ENCODE measurements at regions not wholly inside any gene's neighbourhood (a gene's known extent, or its start where the extent isn't known, plus 50 kb on each side); places are given as distances from the start of the nearest gene placed in this dataset.
A peak's percentile ranks its signal among the peaks of the same experiment; 100 is the strongest.
"Not testable (repeated sequence)": the region's sequence is repeated elsewhere in the genome, so short reads cannot be mapped to it uniquely, and the experiment has no call there.

DNA sequence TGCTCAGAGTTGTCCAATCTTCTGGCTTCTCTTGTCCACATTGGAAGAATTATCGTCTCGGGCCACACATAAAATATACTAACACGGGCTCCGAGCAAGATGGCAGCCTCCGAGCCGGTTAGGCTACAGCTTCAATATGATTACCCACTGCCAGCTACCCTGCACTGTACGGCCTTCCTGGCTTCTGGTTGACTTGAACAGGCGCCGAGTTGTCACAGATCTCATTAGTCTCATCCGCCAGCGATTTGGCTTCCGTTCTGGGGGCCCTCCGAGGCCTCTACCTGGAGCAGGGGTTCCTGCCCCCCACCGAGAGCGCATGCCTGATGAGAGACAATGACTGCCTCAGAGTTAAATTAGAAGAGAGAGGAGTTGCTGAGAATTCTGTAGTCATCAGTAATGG, 101.2 kb upstream of the NUDT6 start:
- CTCF ChIA-PET, result no interaction called here
- POLR2A ChIA-PET, result no interaction called here
- 97% methylated on average over 11 of the region's 15 CpGs for WGBS (ENCODE audit: insufficient coverage)

DNA sequence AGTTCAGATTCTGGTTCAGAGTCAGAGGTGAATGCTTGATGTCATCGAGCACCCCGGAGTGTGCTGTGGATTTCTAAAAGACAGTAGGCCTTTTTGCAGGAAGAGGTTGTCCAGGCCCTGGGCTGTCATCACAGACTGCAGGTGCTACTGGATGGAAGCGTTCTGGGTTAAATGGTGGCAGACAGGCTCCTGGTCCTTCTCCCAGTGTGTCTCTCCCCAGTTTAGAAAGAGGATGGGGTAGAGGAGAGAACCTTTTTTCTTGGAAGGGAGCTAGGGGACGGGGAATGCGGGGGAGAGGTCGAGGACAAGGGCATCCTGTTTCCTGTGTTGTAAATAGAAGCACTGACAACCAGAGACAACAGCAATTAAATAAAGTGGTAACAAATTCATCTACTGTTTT, 102.3 kb upstream of the NUDT6 start:
- Histone ChIP-seq H3K9me3 (ENCODE audit: control extremely low read depth in 1 of 5, control insufficient read depth in 4 of 5, insufficient read depth in 2 of 5, low read depth in 1 of 5, low read length in 4 of 5) (no peaks in the 10 kb centered on the region), H3K36me3 (ENCODE audit: control insufficient read depth in 4 of 4, insufficient read depth in 4 of 4, low read length in 3 of 4) (peaks cover 7 to 11% (median 8%) of the 10 kb centered on the region in 4 experiments), H3K27me3 (replicated peaks in 2 of 5; ENCODE audit: control insufficient read depth in 4 of 5, insufficient read depth in 5 of 5, low read length in 4 of 5) (no peaks in the 10 kb centered on the region), H3K4me3 (ENCODE audit: control insufficient read depth in 1 of 7, extremely low read depth in 1 of 7, insufficient read depth in 4 of 7, low read depth in 2 of 7, low read length in 6 of 7) (no peak overlapping the region), H3K27ac (ENCODE audit: insufficient read depth in 1 of 2, low read depth in 1 of 2, low read length in 2 of 2, poor library complexity in 1 of 2, severe bottlenecking in 2 of 2) (no peak overlapping the region), H3K4me1 (ENCODE audit: control extremely low read depth in 1 of 4, control insufficient read depth in 4 of 4, insufficient read depth in 4 of 4, low read length in 3 of 4) (peaks cover 0 to 6% (median 3%) of the 10 kb centered on the region in 4 experiments)
- CTCF ChIA-PET, result no interaction called here
- POLR2A ChIA-PET, result no interaction called here
- 60% methylated on average over 3 of the region's 6 CpGs for WGBS (ENCODE audit: insufficient coverage)
- DNase-seq, result no peak

More for the DNA sequence above, 101.2 kb upstream of the NUDT6 start:
- H3K36me3 ChIP-seq (ENCODE audit: control insufficient read depth in 4 of 4, insufficient read depth in 4 of 4, low read length in 3 of 4), result peaks cover 0 to 7% (median 3%) of the 10 kb centered on the region in 4 experiments
- no peaks in the 10 kb centered on the region for H3K9me3 ChIP-seq (ENCODE audit: control extremely low read depth in 1 of 5, control insufficient read depth in 4 of 5, insufficient read depth in 2 of 5, low read depth in 1 of 5, low read length in 4 of 5)
- no peak overlapping the region for H3K27ac ChIP-seq (ENCODE audit: insufficient read depth in 1 of 2, low read depth in 1 of 2, low read length in 2 of 2, poor library complexity in 1 of 2, severe bottlenecking in 2 of 2)
- DNase-seq, result no peak
- H3K4me1 ChIP-seq (ENCODE audit: control extremely low read depth in 1 of 4, control insufficient read depth in 4 of 4, insufficient read depth in 4 of 4, low read length in 3 of 4), result peaks cover 0 to 6% (median 3%) of the 10 kb centered on the region in 4 experiments
- H3K27me3 ChIP-seq (replicated peaks in 2 of 5; ENCODE audit: control insufficient read depth in 4 of 5, insufficient read depth in 5 of 5, low read length in 4 of 5), result no peaks in the 10 kb centered on the region
- no peak overlapping the region for H3K4me3 ChIP-seq (ENCODE audit: control insufficient read depth in 1 of 7, extremely low read depth in 1 of 7, insufficient read depth in 4 of 7, low read depth in 2 of 7, low read length in 6 of 7)

DNA sequence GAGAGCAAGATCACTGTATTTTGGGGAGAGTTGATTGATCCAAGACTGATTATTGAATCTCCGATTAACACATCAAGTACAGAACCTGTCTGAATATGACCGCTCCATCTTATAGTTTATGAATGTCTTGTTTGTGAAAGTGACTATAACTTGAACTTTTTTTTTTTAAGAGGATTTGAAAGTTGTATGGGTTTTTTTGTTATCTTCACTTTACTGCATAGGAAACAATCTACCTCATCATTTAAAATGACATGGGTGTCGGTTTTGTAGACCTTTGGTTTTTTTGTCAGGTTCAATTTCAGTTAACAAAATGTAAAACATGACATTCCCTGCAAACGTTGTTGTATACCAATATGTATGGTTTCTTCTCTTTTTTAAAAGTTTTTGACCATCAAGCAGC, 103.0 kb upstream of the NUDT6 start:
- Histone ChIP-seq H3K9me3 (ENCODE audit: control extremely low read depth in 1 of 5, control insufficient read depth in 4 of 5, insufficient read depth in 2 of 5, low read depth in 1 of 5, low read length in 4 of 5) (no peaks in the 10 kb centered on the region), H3K27me3 (replicated peaks in 2 of 5; ENCODE audit: control insufficient read depth in 4 of 5, insufficient read depth in 5 of 5, low read length in 4 of 5) (no peaks in the 10 kb centered on the region), H3K36me3 (ENCODE audit: control insufficient read depth in 4 of 4, insufficient read depth in 4 of 4, low read length in 3 of 4) (peaks cover 7 to 12% (median 8%) of the 10 kb centered on the region in 4 experiments), H3K4me1 (ENCODE audit: control extremely low read depth in 1 of 4, control insufficient read depth in 4 of 4, insufficient read depth in 4 of 4, low read length in 3 of 4) (peaks cover 0 to 6% (median 3%) of the 10 kb centered on the region in 4 experiments), H3K27ac (ENCODE audit: insufficient read depth in 1 of 2, low read depth in 1 of 2, low read length in 2 of 2, poor library complexity in 1 of 2, severe bottlenecking in 2 of 2) (no peak overlapping the region), H3K4me3 (ENCODE audit: control insufficient read depth in 1 of 7, extremely low read depth in 1 of 7, insufficient read depth in 4 of 7, low read depth in 2 of 7, low read length in 6 of 7) (no peak overlapping the region)
- WGBS (ENCODE audit: insufficient coverage), result 100% methylated on average over 2 of the region's 4 CpGs
- DNase-seq, result no peak
- POLR2A ChIA-PET, result no interaction called here
- CTCF ChIA-PET, result no interaction called here

DNA sequence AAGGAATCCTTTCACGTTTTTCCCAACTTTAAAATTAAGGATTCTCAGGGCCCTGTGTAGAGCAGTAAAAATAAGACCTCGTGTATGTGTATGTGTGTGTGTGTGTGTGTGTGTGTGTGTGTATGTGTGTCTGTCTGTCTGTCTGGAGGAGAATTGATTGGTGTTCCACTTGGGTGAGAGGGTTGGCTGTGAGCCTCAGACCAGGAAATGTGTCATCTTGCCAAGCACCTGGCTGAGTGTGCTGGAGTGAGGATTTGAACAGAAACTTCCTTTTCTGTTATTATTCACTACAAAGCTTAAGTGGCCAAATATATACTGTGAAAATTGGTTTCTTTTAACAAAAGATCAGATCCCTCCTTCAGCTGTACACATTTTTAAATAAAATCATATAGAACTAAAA, 103.6 kb upstream of the NUDT6 start:
- H3K27me3 ChIP-seq (replicated peaks in 2 of 5; ENCODE audit: control insufficient read depth in 4 of 5, insufficient read depth in 5 of 5, low read length in 4 of 5); POLR2A ChIA-PET; H3K4me1 ChIP-seq (ENCODE audit: control extremely low read depth in 1 of 4, control insufficient read depth in 4 of 4, insufficient read depth in 4 of 4, low read length in 3 of 4); H3K4me3 ChIP-seq (ENCODE audit: control insufficient read depth in 1 of 7, extremely low read depth in 1 of 7, insufficient read depth in 4 of 7, low read depth in 2 of 7, low read length in 6 of 7); CTCF ChIA-PET; H3K27ac ChIP-seq (ENCODE audit: insufficient read depth in 1 of 2, low read depth in 1 of 2, low read length in 2 of 2, poor library complexity in 1 of 2, severe bottlenecking in 2 of 2); H3K9me3 ChIP-seq (ENCODE audit: control extremely low read depth in 1 of 5, control insufficient read depth in 4 of 5, insufficient read depth in 2 of 5, low read depth in 1 of 5, low read length in 4 of 5): not testable (repeated sequence)
- H3K36me3 ChIP-seq (ENCODE audit: control insufficient read depth in 4 of 4, insufficient read depth in 4 of 4, low read length in 3 of 4), result peaks cover 7 to 12% (median 8%) of the 10 kb centered on the region in 4 experiments
- peak; percentile 13 to 81 (median 62) for DNase-seq
- 67% methylated on average over 1 of the region's 2 CpGs for WGBS (ENCODE audit: insufficient coverage)

DNA sequence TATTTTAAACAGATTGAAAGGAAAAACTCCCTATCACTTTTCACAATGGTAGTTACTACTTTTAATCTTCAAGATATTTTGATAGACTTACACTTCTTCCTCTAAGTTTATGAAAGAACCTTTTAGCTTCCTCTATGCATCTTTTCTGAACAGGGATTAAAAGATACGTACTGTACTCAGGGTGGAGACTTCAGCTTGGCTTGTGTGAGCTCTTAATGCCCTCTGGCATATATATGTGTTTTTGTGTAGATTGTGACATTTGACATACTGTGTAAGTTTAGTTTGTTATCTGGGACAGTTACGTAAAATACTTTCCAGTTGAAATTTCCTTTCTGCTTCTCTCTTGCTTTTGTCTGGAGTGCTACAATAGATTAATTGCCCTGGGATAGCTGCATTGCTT, 109.3 kb upstream of the NUDT6 start:
- Histone ChIP-seq H3K27ac (ENCODE audit: insufficient read depth in 1 of 2, low read depth in 1 of 2, low read length in 2 of 2, poor library complexity in 1 of 2, severe bottlenecking in 2 of 2) (no peak overlapping the region), H3K9me3 (ENCODE audit: control extremely low read depth in 1 of 5, control insufficient read depth in 4 of 5, insufficient read depth in 2 of 5, low read depth in 1 of 5, low read length in 4 of 5) (no peaks in the 10 kb centered on the region), H3K4me1 (ENCODE audit: control extremely low read depth in 1 of 4, control insufficient read depth in 4 of 4, insufficient read depth in 4 of 4, low read length in 3 of 4) (no peaks in the 10 kb centered on the region), H3K4me3 (ENCODE audit: control insufficient read depth in 1 of 7, extremely low read depth in 1 of 7, insufficient read depth in 4 of 7, low read depth in 2 of 7, low read length in 6 of 7) (no peak overlapping the region), H3K27me3 (replicated peaks in 2 of 5; ENCODE audit: control insufficient read depth in 4 of 5, insufficient read depth in 5 of 5, low read length in 4 of 5) (no peaks in the 10 kb centered on the region), H3K36me3 (ENCODE audit: control insufficient read depth in 4 of 4, insufficient read depth in 4 of 4, low read length in 3 of 4) (peaks cover 7 to 13% (median 8%) of the 10 kb centered on the region in 4 experiments)
- ChIA-PET CTCF (no interaction called here), POLR2A (no interaction called here)
- DNase-seq, result no peak
- 83% methylated on average over 2 of the region's 2 CpGs for WGBS (ENCODE audit: insufficient coverage)

DNA sequence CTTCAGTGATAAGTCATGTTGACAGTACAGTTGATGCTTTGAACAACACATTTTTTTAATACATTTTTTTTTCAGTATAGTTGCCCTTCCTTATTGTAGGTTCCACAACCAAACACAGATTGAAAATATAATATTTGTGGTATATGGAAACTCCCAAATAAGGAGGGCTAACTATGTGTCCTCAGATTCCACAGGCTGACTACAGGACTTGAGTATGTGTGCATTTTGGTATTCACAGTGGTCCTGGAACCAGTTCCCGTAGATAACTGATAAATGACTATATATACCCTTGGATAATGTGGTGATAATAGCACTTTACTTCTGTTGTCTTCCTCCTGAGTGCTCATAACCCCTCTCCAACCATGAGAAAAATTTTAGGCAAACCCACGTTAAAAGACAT, 111.6 kb upstream of the NUDT6 start:
- Histone ChIP-seq H3K27ac (ENCODE audit: insufficient read depth in 1 of 2, low read depth in 1 of 2, low read length in 2 of 2, poor library complexity in 1 of 2, severe bottlenecking in 2 of 2) (no peak overlapping the region), H3K9me3 (ENCODE audit: control extremely low read depth in 1 of 5, control insufficient read depth in 4 of 5, insufficient read depth in 2 of 5, low read depth in 1 of 5, low read length in 4 of 5) (no peaks in the 10 kb centered on the region), H3K36me3 (ENCODE audit: control insufficient read depth in 4 of 4, insufficient read depth in 4 of 4, low read length in 3 of 4) (peaks cover under 1 to 10% (median 6%) of the 10 kb centered on the region in 4 experiments), H3K4me1 (ENCODE audit: control extremely low read depth in 1 of 4, control insufficient read depth in 4 of 4, insufficient read depth in 4 of 4, low read length in 3 of 4) (peaks cover 0 to 4% (median 0%) of the 10 kb centered on the region in 4 experiments), H3K27me3 (replicated peaks in 2 of 5; ENCODE audit: control insufficient read depth in 4 of 5, insufficient read depth in 5 of 5, low read length in 4 of 5) (no peaks in the 10 kb centered on the region), H3K4me3 (ENCODE audit: control insufficient read depth in 1 of 7, extremely low read depth in 1 of 7, insufficient read depth in 4 of 7, low read depth in 2 of 7, low read length in 6 of 7) (no peak overlapping the region)
- ChIA-PET POLR2A (no interaction called here), CTCF (no interaction called here)
- 100% methylated on average over 1 of the region's 2 CpGs for WGBS (ENCODE audit: insufficient coverage)
- DNase-seq, result no peak

DNA sequence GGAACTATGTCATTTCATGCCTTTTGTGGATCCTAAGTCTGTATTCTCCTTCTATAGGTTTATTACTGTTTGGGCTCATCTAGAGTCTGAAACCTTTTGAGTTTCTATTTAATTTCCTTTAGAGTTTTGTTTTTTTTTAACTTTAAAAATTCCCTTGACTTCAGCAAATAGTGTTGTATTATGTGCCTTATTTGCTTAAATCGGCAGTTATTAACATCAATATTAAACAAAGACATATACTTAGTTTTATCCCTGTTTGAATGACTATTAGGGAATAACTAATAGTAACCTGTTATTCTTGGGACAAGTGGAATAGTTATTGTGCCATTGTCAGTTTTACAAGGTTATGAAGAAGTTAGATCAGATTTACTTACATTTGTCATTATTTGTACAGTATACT, 112.8 kb upstream of the NUDT6 start:
- H3K36me3 ChIP-seq (ENCODE audit: control insufficient read depth in 4 of 4, insufficient read depth in 4 of 4, low read length in 3 of 4), result peaks cover 0 to 4% (median 4%) of the 10 kb centered on the region in 4 experiments
- no peaks in the 10 kb centered on the region for H3K27me3 ChIP-seq (replicated peaks in 2 of 5; ENCODE audit: control insufficient read depth in 4 of 5, insufficient read depth in 5 of 5, low read length in 4 of 5)
- H3K9me3 ChIP-seq (ENCODE audit: control extremely low read depth in 1 of 5, control insufficient read depth in 4 of 5, insufficient read depth in 2 of 5, low read depth in 1 of 5, low read length in 4 of 5), result no peaks in the 10 kb centered on the region
- no CpG with 5 or more reads among the region's 1 CpG for WGBS (ENCODE audit: insufficient coverage)
- POLR2A ChIA-PET, result no interaction called here
- peaks cover 0 to 4% (median 0%) of the 10 kb centered on the region in 4 experiments for H3K4me1 ChIP-seq (ENCODE audit: control extremely low read depth in 1 of 4, control insufficient read depth in 4 of 4, insufficient read depth in 4 of 4, low read length in 3 of 4)
- H3K4me3 ChIP-seq (ENCODE audit: control insufficient read depth in 1 of 7, extremely low read depth in 1 of 7, insufficient read depth in 4 of 7, low read depth in 2 of 7, low read length in 6 of 7), result no peak overlapping the region
- CTCF ChIA-PET, result no interaction called here
- H3K27ac ChIP-seq (ENCODE audit: insufficient read depth in 1 of 2, low read depth in 1 of 2, low read length in 2 of 2, poor library complexity in 1 of 2, severe bottlenecking in 2 of 2), result no peak overlapping the region
- DNase-seq, result no peak

Data from common myeloid progenitor, CD34-positive (primary cell).